ENCODE measurements at regions not wholly inside any gene's neighbourhood (a gene's known extent, or its start where the extent isn't known, plus 50 kb on each side); places are given as distances from the start of the nearest gene placed in this dataset.
A peak's percentile ranks its signal among the peaks of the same experiment; 100 is the strongest.
"Not testable (repeated sequence)": the region's sequence is repeated elsewhere in the genome, so short reads cannot be mapped to it uniquely, and the experiment has no call there.

DNA sequence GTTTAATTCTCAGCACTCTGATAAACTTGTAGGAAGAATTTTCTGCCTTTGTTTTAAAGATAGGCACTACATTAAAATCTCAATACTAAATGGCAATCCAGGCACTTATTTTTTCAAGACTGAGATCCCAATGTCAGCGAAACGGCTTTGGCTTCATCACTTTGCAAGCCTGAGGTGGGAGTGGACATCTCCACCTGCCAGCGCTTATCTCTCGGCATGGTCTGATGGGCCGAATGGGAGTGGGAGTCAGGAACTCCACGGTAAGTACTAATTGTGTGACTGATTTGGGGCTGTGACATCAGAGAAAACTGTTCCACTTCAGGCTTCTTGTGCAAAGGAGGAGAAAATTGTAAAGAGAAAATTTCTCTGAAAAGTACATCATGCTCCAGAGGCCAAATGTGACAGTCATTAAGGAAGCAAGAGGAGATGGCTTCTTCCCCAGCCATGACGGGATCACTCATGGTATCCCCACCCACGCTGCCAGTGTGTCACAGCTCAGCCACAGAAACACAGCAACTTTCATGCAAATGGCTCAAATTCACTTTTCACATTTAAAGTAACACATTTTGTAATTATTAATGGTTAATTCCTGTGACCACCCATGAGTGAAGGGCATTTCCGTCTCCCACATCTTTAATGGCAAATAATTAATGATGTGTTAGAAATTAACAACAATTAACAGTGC is 385.5 kb upstream of the HNRNPA3 start:
- DNase-seq = peak; percentile 65

DNA sequence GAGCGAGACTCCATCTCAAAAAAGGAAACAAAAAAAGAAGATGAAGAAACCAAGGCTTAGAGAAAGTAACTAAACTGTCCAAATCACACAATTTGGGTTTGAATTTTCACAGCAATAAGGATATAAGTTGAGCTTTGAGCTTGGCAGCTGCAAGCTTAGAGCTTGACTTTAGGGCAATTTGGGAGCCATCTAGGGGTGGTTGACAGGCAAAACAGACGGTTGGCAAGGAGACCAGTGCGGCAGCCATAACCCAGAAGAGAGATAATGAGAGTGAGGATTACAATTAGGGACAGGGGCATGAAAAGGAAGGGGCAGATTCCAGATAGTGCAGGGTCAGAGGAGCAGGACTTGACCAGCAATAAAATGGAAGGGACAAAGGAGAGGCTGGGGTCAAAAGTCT is 382.2 kb upstream of the HNRNPA3 start:
- no peak for DNase-seq

DNA sequence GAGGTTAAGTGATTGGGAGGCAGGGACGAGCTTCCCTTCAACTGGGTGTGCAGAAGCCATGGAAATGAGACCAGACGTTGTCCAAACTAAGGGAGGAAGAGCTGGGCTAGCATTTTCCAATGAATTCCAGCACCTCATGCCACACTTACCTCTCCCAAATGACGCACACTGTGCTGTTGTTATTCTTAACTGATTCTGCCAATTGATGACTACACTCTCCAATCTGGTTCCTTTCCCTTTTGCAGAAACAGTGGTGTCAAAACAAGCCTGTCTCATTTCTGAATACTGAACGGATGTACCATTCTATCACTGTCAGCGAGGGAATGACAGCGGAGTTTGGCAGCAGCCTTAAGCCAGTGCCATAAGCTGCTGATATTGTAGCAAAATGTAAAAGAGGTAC is 380.5 kb upstream of the HNRNPA3 start:
- no peak for DNase-seq

DNA sequence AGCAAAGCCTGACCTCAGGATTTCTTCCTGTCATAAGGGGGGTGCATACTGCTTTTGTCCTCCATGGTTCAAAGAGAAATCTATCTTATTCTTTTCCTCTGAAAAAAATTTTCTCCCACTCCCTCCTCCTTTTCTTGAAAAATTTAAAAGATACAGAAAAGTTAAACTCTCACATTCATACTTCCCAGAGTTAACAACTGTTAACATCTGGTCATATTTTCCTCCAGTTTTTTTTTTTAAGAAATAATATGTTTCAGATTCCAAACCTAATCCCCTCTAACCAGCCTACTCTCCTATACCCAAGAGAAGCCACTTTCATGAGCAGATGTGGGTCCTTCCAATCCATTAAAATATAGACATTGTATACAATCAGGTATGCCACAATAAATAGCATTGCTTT is 378.9 kb upstream of the HNRNPA3 start:
- DNase-seq = no peak

DNA sequence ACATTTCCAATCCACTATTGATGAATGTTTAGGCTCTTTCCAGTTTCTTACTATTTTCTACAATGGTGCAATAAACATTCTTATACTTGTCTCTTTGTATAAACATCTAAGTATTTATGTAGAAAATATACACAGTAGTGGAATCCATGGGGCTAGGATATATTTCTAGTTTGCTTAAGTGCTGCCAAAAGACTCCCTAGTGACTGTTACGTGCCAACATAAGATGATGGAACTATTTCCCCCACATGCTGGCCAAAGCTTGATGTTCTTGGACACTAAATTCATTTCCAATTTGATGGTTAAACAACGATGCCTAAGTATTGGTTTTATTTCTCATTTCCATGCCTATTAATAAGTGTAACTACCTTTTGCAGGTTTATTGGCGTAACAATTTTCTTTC is 378.4 kb upstream of the HNRNPA3 start:
- DNase-seq = no peak

DNA sequence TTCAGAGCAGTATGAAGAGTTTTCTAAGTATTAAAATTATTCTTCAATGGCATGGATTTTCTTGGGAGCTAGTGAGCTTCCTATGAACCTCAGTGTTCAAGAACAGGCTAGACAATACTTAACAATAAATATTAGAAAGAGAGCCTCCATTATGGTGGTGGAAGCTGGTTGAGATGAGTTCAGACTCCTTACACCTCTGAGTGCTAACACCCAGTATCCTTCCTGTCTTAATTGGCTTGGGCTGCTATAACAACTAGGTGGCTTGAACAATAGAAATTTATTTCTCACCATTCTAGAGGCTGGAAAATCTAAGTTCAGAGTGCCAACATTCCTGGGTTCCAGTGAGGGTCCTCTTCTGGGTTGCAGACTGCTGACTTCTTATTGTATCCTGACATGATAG is 369.4 kb upstream of the HNRNPA3 start:
- DNase-seq = no peak

DNA sequence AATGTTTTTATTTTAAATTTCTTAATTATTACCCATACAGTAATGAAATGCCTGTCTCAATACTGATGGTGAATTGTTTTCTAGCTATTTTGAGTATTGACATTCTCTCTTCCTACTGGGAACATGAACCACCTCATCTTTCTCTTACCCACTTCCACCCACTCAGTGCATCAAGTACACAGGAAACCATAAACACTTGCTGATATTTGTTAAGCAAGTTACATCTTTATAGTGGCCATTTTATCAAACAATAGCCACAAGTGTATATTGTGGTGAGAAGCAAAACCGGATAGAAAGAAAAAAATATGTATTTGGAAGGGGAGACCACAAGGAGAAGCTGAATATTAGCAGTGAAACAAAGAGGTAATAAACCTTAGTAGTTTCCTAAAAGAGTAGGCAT is 368.1 kb upstream of the HNRNPA3 start:
- DNase-seq = no peak

DNA sequence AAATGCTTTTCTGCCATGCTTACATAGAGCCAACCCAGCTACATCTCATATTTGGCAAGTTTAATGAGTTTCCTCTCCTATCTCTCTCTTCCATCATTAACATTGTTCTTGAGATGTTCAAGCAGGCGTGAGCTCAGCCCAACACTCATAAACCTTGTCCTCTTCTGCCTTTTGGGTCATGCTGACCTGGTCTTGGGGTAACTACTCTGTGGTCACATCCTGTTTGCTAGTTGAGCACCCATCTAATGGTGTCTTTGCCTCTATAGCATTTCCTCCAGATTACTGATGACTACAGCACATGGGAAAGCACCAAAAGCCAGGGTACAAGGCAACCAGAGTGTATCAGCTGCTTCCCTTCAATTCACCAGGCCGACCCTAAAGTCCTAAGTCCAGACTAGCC is 366.9 kb upstream of the HNRNPA3 start:
- DNase-seq = no peak

DNA sequence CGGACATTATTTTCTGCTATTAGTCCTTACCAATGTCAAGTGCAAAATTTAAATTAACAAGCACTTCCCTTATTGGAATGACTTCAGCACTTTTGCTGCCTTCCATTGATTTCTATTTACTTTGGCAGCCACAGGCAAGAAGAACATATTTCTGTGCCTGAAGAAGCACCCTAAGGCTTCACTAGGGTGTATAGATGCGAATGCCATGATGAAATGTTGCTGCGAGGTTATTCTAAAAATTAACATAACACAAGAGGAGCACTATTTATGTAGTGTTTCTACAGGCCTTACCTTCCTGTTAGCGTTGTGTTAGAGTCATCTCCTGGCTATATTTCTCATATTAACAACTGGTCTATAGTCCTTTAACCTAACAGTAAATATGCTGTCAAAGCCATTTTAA is 365.0 kb upstream of the HNRNPA3 start:
- no peak for DNase-seq

DNA sequence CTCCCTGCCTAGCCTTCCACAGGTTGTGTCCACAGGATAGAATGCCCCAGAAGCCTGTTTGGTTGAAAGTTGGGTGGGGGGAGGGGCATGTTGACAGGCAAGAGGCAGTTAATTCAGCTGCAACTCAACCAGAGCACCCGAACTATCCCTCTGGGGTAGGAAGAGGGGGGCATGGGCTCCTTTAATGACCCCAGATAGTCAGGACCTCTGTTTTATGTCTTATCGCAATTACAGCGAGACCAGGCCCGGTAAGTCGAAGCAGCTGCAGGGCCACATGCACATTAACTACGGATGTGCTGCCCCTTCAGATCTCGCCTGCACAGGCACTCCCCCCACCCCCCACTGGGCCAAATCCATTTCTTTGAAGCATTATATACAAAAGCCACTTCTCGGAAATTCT is 363.8 kb upstream of the HNRNPA3 start:
- DNase-seq = no peak

DNA sequence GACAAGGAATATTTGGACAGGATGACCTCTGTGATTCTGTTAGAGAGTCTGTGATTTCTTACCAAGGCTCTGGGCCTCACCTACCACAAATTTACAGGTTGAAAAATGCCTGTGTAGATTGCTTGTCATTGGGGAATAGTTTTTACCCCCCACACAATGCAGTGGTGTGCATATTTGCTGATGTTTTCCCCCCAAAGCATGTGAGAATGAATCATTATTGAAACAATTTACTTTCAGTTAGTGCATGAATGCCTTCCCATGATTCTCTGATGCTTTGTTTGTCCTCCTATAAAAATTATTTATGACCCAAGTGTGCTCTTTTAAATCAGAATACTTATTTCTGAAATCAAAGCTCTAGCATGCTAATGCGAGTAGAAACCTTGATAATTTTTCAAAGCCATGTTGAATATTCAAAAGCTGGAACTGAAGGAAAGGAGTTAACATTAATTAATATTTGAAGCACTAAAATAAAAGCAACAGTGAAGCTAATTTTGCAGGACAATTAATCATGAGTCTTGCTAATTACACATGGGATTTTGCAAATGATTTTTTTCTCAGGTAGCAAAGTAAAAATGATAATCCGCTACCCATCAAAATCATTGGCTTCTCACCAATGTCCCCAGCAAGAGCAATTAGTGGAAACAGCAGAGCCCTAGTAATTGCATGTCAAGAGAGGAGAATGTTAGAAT is 361.2 kb upstream of the HNRNPA3 start:
- no peak for DNase-seq

DNA sequence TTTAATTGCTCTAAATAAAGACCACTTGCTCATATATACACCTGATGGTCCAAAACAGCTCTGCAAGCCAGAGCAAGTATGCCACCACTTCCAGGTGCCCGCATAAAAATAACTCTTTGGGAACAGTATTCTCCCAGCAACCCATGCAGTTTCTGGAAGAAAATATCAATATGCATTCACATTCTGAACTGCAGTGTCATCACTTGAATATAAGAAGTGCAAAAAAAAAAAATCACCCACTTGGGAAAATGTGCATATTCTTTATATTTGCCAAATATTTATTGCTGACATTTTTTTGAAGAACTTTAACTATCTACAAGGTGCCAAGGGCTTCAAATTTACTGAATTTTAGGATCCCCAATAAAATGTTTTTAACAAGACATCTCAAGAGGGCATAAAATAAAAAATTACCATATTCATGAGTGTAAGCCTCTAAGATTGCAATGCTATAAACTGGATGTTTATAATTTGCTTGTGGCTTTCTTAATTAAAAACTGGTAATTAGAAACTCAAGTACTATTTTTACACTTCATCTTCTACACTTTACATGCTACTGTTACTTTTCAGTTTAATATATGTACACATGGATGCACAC is 360.6 kb upstream of the HNRNPA3 start:
- DNase-seq = no peak

DNA sequence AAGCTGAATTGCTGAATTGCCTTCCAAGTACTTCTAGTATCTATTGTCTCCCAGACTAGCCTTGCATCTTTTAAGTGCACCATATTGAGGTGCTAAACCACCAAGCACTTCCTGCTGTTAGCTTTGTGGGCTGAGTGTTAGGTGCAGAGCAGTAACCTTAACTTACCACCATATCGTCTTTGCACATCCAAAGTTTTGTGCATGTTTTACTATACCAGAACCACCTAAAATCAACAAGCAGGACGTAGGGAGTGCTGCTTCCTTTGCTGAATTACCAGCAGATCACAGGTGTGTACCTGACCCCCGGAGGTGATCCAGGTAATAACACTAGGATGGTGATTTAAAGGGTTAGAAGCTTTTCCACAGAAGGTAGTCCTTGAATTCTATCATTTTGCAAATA is 359.9 kb upstream of the HNRNPA3 start:
- DNase-seq = no peak

DNA sequence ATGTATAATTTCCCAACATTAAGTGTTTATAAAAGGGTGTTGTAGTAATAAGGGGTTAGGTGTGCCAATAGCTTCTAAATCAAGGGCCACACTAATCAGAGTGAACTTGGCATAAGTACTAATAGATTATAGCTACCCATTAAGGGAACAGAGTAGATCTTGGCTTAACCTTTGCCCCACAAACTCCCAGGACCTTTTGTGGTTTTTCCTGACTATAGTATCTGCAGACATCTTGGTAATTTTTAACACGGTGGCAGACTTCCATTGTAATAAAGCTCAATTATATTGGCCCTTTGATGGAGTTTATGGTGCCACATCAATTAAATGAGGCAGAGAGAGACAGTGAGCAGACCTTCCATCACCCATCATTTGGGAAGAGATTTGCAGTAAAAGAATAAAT is 358.5 kb upstream of the HNRNPA3 start:
- DNase-seq = no peak

DNA sequence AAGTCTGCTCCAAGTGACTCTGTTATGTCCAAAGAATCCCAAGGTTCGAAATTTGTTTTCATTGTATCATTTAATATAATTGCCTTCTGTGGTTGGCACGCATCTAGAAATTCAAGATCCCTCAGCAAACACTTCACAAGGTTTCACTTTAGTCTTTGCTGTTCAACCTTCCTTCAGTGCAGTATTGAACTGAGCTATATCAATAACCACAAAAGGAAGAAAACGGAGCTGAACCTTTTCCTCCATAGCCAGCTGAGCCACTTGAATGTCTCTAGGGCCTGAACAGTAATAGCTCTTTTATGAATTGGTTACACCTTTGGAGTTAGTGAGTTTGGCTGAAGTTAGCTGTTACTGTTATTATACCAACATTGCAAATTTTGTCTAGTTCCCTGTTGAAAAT is 357.7 kb upstream of the HNRNPA3 start:
- DNase-seq = no peak

DNA sequence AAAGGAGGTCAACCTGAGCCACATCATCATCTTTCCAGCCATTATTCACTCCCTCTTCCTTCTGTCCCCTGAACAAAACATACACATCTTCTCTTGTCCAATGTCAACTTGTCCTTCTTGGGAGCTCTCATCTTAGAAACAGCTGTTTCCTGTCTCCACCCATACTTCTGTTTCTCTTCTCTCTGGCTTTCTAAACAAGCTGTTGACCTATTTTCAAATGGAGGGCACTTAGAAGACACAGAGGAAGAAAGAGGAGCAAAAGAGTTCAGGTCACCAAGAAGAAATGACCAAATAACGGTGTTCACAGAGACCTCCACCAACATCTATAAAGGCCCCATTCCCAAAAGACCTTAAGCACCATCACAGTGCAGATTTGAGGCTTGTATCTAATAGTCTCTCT is 355.9 kb upstream of the HNRNPA3 start:
- no peak for DNase-seq

DNA sequence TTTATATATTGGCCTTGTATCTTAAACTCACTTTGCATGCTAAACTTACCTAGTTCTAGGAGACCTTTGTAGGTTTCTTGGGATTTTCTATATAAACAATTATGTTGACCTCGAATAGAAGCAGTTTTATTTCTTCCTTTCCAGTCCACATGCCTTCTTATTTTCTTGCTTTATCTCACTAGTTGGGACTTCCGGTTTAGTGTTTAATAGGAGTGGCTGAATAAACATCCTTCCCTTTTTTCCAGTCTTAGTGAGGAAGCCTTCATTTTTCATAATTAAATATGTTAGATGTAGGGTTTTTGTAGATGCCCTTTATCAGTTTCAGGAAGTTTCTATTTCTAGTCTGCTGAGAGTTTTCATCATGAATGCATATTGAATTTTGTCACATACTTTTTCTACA is 347.3 kb upstream of the HNRNPA3 start:
- DNase-seq = no peak

DNA sequence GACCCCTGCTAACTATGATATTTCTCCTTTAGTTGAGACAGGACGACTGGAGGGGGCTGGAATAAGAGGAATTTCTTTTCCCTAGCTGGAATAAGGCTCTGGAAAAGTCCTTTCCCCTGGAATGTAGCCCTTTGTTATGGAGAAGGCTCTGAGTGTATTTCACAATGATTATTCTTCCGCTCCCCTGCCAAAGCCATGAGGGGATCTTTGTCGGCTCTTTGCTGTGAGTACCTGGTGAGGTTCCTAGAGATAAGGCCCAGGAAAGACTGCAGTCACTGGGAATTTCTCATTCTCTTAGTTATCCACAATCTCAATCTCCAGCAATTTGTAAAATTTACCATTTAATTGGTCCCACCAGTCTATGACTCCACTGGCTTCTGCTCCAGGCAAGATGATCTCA is 340.2 kb upstream of the HNRNPA3 start:
- DNase-seq = no peak

DNA sequence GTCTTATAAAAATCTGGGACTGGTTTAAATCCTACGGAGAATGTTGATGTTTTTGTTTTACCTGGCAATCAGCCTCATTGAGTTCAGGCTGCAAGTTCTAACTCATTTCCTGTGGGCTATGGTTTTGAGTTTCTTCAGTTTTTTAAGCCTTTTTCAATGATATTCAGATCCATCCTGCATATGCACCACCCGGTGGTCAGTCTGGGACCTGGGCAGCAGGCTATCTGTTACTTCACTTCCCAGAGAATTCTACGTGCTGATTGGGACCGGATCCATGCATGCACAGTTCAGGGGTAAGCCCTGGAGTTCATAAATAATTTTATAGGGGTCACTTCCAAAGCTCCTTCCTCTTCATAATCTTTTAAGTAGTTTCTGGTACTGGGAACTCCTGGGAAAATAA is 339.2 kb upstream of the HNRNPA3 start:
- DNase-seq = no peak

DNA sequence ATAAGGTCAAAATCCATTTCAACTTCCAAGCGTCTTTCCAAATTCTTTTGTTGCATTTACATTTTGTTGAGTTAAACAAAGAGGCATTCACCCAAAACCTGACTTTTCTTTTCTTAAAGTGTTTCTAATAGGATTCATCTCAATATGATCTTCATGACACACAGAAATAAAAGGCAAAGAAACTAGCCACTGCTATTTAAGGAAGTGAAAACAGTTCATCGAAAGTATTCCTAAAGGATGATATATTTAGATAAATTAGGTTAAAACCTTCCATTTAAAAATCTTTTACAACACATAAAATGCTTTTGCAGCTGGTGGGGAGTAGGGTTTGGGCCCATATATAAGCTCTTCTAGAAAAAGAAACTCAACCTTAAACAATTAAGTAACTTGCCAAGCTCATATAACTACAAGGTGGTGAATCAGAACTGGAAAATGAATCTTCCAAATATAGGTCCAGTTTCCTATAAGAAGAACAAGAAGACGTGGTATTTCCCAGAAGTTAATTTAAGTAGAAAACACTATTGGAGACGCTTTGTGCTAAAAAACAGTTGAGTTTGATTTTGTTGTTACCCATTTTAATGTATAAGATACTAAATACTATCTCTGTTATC is 336.0 kb upstream of the HNRNPA3 start:
- no peak for DNase-seq

DNA sequence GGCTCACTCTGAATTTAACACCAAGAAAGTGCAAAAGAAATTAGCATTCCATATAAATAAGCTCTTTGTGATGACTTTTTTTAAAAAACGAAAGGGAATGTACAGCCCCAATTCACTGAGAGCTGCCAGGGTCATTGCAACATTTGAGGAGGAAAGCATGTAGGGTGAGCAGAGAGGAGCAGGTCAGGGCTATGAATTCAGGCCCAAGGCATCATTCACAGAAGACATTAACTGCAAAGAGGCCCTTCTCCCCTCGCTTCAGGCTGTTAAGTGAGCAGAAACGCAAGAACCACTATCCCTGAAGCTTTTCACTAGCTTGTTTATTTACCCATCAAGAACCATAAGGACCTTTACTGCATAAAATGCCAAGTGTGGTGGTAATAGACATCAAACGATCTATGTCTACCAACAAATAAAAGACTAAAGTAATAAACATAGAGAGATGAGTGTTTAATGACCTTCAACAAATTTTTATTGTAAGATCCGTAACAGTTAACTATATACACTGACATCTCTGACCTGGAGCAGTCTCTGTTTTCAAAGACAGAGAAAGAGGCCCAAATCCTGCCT is 333.1 kb upstream of the HNRNPA3 start:
- DNase-seq = no peak

DNA sequence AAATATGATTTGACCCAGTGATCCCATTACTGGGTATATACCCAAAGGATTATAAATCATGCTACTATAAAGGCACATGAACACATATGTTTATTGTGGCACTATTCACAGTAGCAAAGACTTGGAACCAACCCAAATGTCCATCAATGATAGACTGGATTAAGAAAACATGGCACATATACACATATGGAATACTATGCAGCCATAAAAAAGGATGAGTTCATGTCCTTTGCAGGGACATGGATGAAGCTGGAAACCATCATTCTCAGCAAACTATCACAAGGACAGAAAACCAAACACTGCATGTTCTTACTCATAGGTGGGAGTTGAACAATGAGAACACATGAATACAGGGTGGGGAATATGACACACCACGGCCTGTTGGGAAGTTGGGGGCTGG is 330.5 kb upstream of the HNRNPA3 start:
- not testable (repeated sequence) for DNase-seq

DNA sequence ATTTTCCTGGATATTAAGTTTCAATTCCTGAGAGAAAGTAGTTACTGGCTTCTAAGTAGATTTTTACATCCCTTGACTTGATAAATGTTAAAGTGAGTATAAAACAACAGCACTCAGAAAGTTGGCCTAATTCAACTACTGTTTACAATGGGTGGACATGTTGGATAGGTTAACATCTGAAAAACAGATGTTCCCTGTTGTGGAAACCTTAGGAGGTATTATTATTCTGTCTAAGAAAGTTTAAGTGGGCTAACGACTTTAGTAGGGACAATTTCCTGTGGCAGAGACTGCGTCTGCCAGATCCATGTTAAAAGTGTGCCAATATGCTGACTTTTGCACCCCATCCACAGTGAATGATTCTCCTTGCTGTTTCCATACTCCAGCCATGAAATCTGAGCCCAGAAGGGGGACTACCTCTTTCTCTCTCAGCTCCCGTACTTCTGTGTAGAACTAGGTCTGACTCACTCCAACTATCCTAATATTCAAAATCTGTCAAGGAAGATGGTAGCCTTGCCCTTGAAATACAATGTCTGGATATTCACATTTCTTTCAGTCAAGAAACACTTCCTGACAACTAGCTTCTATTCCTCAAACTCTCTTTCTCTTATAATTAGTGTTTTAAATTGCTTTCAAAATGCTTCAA is 327.5 kb upstream of the HNRNPA3 start:
- DNase-seq = no peak

Data from activated CD8-positive, alpha-beta memory T cell treated with anti-CD3 and anti-CD28 coated beads for 24 hours (primary cell).